Neural cell (in vitro differentiated cells): ENCODE measurements at regions not wholly inside any gene's neighbourhood (a gene's known extent, or its start where the extent isn't known, plus 50 kb on each side); places are given as distances from the start of the nearest gene placed in this dataset.

Experiments used
- RAD21 ChIP-seq: fragments of 450-650 bp; conservative IDR thresholded peaks from 2 replicates; pipeline ENCODE4 v1.6.1; 2014; ENCODE audit warnings: antibody characterized with exemption, mild to moderate bottlenecking, moderate library complexity
- TF ChIP-seq, protein P1 (sequence below): fragments of 450-650 bp; IDR thresholded peaks from 2 replicates; pipeline ENCODE4 v1.5.1; 2014; ENCODE audit warnings: antibody characterized with exemption, mild to moderate bottlenecking, moderate library complexity; ENCODE audit not compliant: poor library complexity, severe bottlenecking

DNA sequence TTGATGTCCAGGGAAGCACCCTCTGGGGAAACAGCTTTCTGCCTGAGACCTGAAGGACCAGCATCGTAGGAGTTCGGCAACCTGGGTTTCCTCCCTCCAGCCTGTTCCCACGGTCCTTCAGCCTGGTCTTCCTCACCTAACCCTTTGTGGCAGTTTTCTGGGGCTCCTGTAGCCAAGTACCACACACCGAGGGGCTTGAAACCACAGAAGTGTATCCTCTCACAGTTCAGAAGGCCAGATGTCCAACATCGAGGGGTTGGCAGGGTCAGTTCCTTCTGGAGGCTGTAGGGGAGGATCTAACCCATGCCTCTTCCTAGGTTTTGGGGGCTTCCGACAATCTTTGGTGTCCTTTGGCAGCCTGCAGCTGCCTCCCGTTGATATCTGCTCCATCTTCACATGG, 381.0 kb upstream of the TNRC6C start:
- TF ChIP-seq, protein P1, sequence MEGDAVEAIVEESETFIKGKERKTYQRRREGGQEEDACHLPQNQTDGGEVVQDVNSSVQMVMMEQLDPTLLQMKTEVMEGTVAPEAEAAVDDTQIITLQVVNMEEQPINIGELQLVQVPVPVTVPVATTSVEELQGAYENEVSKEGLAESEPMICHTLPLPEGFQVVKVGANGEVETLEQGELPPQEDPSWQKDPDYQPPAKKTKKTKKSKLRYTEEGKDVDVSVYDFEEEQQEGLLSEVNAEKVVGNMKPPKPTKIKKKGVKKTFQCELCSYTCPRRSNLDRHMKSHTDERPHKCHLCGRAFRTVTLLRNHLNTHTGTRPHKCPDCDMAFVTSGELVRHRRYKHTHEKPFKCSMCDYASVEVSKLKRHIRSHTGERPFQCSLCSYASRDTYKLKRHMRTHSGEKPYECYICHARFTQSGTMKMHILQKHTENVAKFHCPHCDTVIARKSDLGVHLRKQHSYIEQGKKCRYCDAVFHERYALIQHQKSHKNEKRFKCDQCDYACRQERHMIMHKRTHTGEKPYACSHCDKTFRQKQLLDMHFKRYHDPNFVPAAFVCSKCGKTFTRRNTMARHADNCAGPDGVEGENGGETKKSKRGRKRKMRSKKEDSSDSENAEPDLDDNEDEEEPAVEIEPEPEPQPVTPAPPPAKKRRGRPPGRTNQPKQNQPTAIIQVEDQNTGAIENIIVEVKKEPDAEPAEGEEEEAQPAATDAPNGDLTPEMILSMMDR: no peak
- TF ChIP-seq RAD21: no peak
